Lung (tissue), 11 donors: ENCODE measurements at regions not wholly inside any gene's neighbourhood (a gene's known extent, or its start where the extent isn't known, plus 50 kb on each side); places are given as distances from the start of the nearest gene placed in this dataset.

ENCODE experiments used
- ATAC-seq: fragments of 200-7000 bp; cut with Tn5 transposase; one replicate; pipeline ENCODE4 v1.9.1; 2020; ENCODE audit warnings: moderate number of reproducible peaks; ENCODE audit not compliant: insufficient read depth, low FRiP score
- DNase-seq, 3 donors: peaks; one replicate each; pipeline ENCODE4 v3.0.0-alpha.2; 2013 to 2017
- H3K27ac ChIP-seq, 2 donors: one replicate each; pipeline ENCODE4 v1.5.1; 2013; ENCODE audit warnings: mild to moderate bottlenecking in 2 of 2, moderate library complexity in 2 of 2, control low read depth in 1 of 2, inconsistent platforms in 1 of 2, low read depth in 1 of 2, low read length in 1 of 2
- H3K27me3 ChIP-seq, 3 donors: one replicate each; pipeline ENCODE4 v1.5.1; 2013; ENCODE audit warnings: low read length in 2 of 3; ENCODE audit not compliant: control insufficient read depth in 3 of 3, insufficient read depth in 3 of 3
- H3K36me3 ChIP-seq, 4 donors: one replicate each; pipeline ENCODE4 v1.5.1; 2013; ENCODE audit warnings: low read length in 4 of 4, mild to moderate bottlenecking in 1 of 4, moderate library complexity in 1 of 4; ENCODE audit not compliant: control insufficient read depth in 4 of 4, insufficient read depth in 4 of 4
- H3K4me1 ChIP-seq, 5 donors: one replicate each; pipeline ENCODE4 v1.5.1; 2013; ENCODE audit warnings: low read length in 5 of 5, mild to moderate bottlenecking in 2 of 5, moderate library complexity in 1 of 5; ENCODE audit not compliant: control insufficient read depth in 5 of 5, insufficient read depth in 5 of 5
- H3K4me3 ChIP-seq: one replicate; pipeline ENCODE4 v1.5.1; 2013; ENCODE audit warnings: mild to moderate bottlenecking, control low read depth, moderate library complexity
- H3K9ac ChIP-seq, 2 donors: one replicate each; pipeline ENCODE4 v1.5.1; 2013; ENCODE audit warnings: low read length in 2 of 2, control low read depth in 1 of 2; ENCODE audit not compliant: insufficient read depth in 1 of 2
- H3K9me3 ChIP-seq, 4 donors: one replicate each; pipeline ENCODE4 v1.5.1; 2013; ENCODE audit warnings: low read length in 3 of 4, mild to moderate bottlenecking in 1 of 4, moderate library complexity in 1 of 4; ENCODE audit not compliant: control insufficient read depth in 4 of 4, insufficient read depth in 3 of 4
- WGBS, 2 donors: extraction: QIAGEN DNeasy Blood & Tissue Kit; methylation state at CpG; one replicate each; pipeline ENCODE4 v1.1.7; 2013; 5-methylcytosine and 5-hydroxymethylcytosine counted together
- TF ChIP-seq, protein P1 (sequence below): IDR thresholded peaks from 2 replicates; pipeline ENCODE4 v1.5.1; 2012; ENCODE audit warnings: mild to moderate bottlenecking; ENCODE audit errors: control extremely low read depth, extremely low read depth
- donor health status: control.
- donor health status: control.
- donor health status: Bipolar disorder and iron deficiency.
- donor health status: healthy.
- donor health status: DM: yes; HTN: yes; CAD: no.

DNA sequence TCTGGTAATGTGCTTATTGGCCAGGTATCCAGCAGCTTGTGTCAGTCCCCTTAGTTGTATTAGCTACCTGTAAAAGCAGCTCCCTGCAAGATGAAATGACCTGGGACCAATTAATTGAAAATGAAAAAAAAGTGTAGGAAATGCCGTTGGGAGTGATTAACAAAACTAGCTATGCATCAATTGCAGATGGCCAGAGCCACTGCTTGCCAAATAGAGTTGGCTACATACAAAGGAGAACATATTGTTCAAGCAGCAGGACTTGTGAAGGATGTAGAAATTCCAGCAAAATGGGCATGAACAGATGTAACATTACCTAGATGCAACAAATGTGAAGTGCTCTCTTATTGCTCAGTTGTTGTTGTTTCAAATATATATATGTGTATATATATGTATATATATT is 300.5 kb downstream of the PCDH17 start:
- TF ChIP-seq, protein P1, sequence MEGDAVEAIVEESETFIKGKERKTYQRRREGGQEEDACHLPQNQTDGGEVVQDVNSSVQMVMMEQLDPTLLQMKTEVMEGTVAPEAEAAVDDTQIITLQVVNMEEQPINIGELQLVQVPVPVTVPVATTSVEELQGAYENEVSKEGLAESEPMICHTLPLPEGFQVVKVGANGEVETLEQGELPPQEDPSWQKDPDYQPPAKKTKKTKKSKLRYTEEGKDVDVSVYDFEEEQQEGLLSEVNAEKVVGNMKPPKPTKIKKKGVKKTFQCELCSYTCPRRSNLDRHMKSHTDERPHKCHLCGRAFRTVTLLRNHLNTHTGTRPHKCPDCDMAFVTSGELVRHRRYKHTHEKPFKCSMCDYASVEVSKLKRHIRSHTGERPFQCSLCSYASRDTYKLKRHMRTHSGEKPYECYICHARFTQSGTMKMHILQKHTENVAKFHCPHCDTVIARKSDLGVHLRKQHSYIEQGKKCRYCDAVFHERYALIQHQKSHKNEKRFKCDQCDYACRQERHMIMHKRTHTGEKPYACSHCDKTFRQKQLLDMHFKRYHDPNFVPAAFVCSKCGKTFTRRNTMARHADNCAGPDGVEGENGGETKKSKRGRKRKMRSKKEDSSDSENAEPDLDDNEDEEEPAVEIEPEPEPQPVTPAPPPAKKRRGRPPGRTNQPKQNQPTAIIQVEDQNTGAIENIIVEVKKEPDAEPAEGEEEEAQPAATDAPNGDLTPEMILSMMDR, result no peak
- ATAC-seq, result no peak
- no peak for DNase-seq
- H3K4me3 ChIP-seq, result no peak overlapping the region
- H3K36me3 ChIP-seq, result no peaks in the 10 kb centered on the region
- H3K9ac ChIP-seq, result no peak overlapping the region
- no peaks in the 10 kb centered on the region for H3K4me1 ChIP-seq
- H3K9me3 ChIP-seq, result no peaks in the 10 kb centered on the region
- no peaks in the 10 kb centered on the region for H3K27me3 ChIP-seq
- no peak overlapping the region for H3K27ac ChIP-seq
- 81 to 90% methylated on average over 1 of the region's 1 CpG for WGBS, 2 donors

DNA sequence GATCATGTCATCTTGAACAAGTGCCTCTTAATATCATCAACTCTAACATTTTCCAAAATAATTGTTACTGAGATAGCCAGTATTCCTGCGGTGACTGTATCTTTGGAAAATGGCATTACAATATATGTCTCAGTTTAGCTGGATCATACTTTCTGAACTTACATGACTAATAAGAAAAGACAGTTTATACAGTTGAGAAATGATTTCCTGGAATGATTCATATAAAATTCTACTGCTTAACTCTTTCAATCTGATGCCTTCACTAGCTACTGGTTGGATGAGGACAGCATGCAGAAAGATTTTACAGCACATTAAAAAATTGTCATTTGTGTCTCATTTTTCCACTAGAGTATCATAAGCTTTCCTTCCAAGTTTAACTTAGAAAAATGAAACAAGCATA is 302.1 kb downstream of the PCDH17 start:
- WGBS, 2 donors, result 91 to 94% methylated on average over 1 of the region's 1 CpG
- H3K27me3 ChIP-seq, result no peaks in the 10 kb centered on the region

GRCh38 chr13:57935965-57936364 is 304.4 kb downstream of the PCDH17 start:
- no peak for DNase-seq
- no peaks in the 10 kb centered on the region for H3K4me1 ChIP-seq
- 86 to 92% methylated on average over 3 of the region's 3 CpGs for WGBS, 2 donors
- H3K4me3 ChIP-seq, result no peak overlapping the region
- no peak overlapping the region for H3K9ac ChIP-seq
- TF ChIP-seq, protein P1, result no peak
- no peak for ATAC-seq
- H3K9me3 ChIP-seq, result no peaks in the 10 kb centered on the region
- H3K36me3 ChIP-seq, result no peaks in the 10 kb centered on the region
- no peak overlapping the region for H3K27ac ChIP-seq
- no peaks in the 10 kb centered on the region for H3K27me3 ChIP-seq

More for the DNA sequence above, 302.1 kb downstream of the PCDH17 start:
- Histone ChIP-seq H3K4me1 (no peaks in the 10 kb centered on the region), H3K9me3 (no peaks in the 10 kb centered on the region), H3K4me3 (no peak overlapping the region), H3K9ac (no peak overlapping the region), H3K27ac (no peak overlapping the region), H3K36me3 (no peaks in the 10 kb centered on the region)
- TF ChIP-seq, protein P1, result no peak
- no peak for DNase-seq
- no peak for ATAC-seq

- DNase-seq (no peak), ATAC-seq (no peak)
- Histone ChIP-seq H3K4me3 (no peak overlapping the region), H3K27me3 (no peaks in the 10 kb centered on the region), H3K9ac (no peak overlapping the region), H3K27ac (no peak overlapping the region), H3K36me3 (no peaks in the 10 kb centered on the region), H3K9me3 (peaks cover 0 to 5% (median 0%) of the 10 kb centered on the region in 4 donors), H3K4me1 (no peaks in the 10 kb centered on the region)
- WGBS, 2 donors, result 42 to 50% methylated on average over 1 of the region's 1 CpG
- TF ChIP-seq, protein P1, result no peak
These were observed 314.8 kb downstream of the PCDH17 start for GRCh38 chr13:57946361-57946760.
